SK-N-MC (cell line): ENCODE measurements at regions not wholly inside any gene's neighbourhood (a gene's known extent, or its start where the extent isn't known, plus 50 kb on each side); places are given as distances from the start of the nearest gene placed in this dataset.

Source experiments
- EZH2 ChIP-seq: fragments of 200-600 bp; sonication (generic); IDR thresholded peaks from one replicate; pipeline ENCODE4 v1.6.1; 2017; ENCODE audit warnings: antibody characterized with exemption
- POLR2AphosphoS5 ChIP-seq: IDR thresholded peaks from 2 replicates; pipeline ENCODE4 v1.6.1; 2012; ENCODE audit warnings: mild to moderate bottlenecking, low read depth, low read length, borderline replicate concordance

DNA sequence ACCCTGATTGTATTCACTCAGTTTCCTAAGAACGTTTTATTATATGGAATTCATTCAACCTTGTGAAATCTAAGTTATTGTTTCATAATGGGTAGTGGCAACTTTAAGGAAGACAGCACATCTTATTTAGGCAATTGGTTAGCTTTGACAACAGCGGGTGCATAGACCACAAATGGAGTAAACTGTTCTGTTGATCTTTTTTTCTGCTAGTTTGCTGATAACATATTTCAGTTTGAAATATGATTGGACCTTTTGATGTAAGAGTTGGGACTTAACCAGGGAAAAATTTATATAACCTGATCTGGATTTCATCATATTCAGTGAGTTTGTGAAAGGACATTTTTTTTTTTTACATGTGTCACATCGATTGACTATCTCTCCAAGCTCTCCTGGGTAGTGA is 151.7 kb downstream of the HLX start:
- TF ChIP-seq POLR2AphosphoS5: no peak
- no peak for TF ChIP-seq EZH2
